ENCODE measurements at regions not wholly inside any gene's neighbourhood (a gene's known extent, or its start where the extent isn't known, plus 50 kb on each side); places are given as distances from the start of the nearest gene placed in this dataset.
"Not testable (repeated sequence)": the region's sequence is repeated elsewhere in the genome, so short reads cannot be mapped to it uniquely, and the experiment has no call there.

- DNase-seq, result no peak
Measured at GRCh38 chr2:129800686-129801085, 178.8 kb upstream of the RAB6C start.

- DNase-seq, result no peak
Measured at GRCh38 chr2:129801575-129801974, 177.9 kb upstream of the RAB6C start.

- no peak for DNase-seq
Measured at GRCh38 chr2:129802290-129802689, 177.2 kb upstream of the RAB6C start.

GRCh38 chr2:129803032-129803431 lies 176.4 kb upstream of the RAB6C start:
- no peak for DNase-seq

GRCh38 chr2:129803871-129804270 lies 175.6 kb upstream of the RAB6C start:
- DNase-seq, result no peak

- DNase-seq, result no peak
Measured at GRCh38 chr2:129805899-129806298, 173.6 kb upstream of the RAB6C start.

- DNase-seq, result no peak
Measured at GRCh38 chr2:129806317-129806716, 173.1 kb upstream of the RAB6C start.

GRCh38 chr2:129806990-129807389 lies 172.5 kb upstream of the RAB6C start:
- DNase-seq, result no peak

- DNase-seq, result not testable (repeated sequence)
Measured at GRCh38 chr2:129807642-129808338, 171.7 kb upstream of the RAB6C start.

- DNase-seq, result no peak
Measured at GRCh38 chr2:129810521-129810920, 168.9 kb upstream of the RAB6C start.

GRCh38 chr2:129812071-129812470 lies 167.4 kb upstream of the RAB6C start:
- DNase-seq, result peak; percentile 11

- DNase-seq, result no peak
Measured at GRCh38 chr2:129812654-129813053, 166.8 kb upstream of the RAB6C start.

- no peak for DNase-seq
Measured at GRCh38 chr2:129813404-129813803, 166.1 kb upstream of the RAB6C start.

- DNase-seq, result no peak
Measured at GRCh38 chr2:129816813-129817574, 162.5 kb upstream of the RAB6C start.

GRCh38 chr2:129819855-129820254 lies 159.6 kb upstream of the RAB6C start:
- DNase-seq, result no peak

GRCh38 chr2:129820908-129821307 lies 158.6 kb upstream of the RAB6C start:
- no peak for DNase-seq

- no peak for DNase-seq
Measured at GRCh38 chr2:129821445-129821844, 158.0 kb upstream of the RAB6C start.

- DNase-seq, result no peak
Measured at GRCh38 chr2:129823044-129823443, 156.4 kb upstream of the RAB6C start.

GRCh38 chr2:129827311-129828090 lies 152.0 kb upstream of the RAB6C start:
- no peak for DNase-seq

GRCh38 chr2:129828792-129829191 lies 150.7 kb upstream of the RAB6C start:
- DNase-seq, result no peak

- no peak for DNase-seq
Measured at GRCh38 chr2:129829588-129829987, 149.9 kb upstream of the RAB6C start.

- DNase-seq, result no peak
Measured at GRCh38 chr2:129831018-129831417, 148.4 kb upstream of the RAB6C start.

GRCh38 chr2:129833465-129833864 lies 146.0 kb upstream of the RAB6C start:
- DNase-seq, result not testable (repeated sequence)

- no peak for DNase-seq
Measured at GRCh38 chr2:129847043-129847442, 132.4 kb upstream of the RAB6C start.

All from stimulated activated CD4-positive, alpha-beta T cell treated with anti-CD3 and anti-CD28 coated beads, Interleukin-15, amount 100 ng/mL, for 24 hours (primary cell).